Activated T-helper 1 cell treated with anti-CD3 and anti-CD28 coated beads, Interleukin-12 subunit alpha, Interleukin-12 subunit beta, Interleukin-2, Interleukin-4 antibody, amounts not matched to agents 30 ng/mL and 10 ng/mL and 1 ng/mL, durations not matched to agents 14 hours and 24 hours and 36 hours (primary cell): ENCODE measurements at regions not wholly inside any gene's neighbourhood (a gene's known extent, or its start where the extent isn't known, plus 50 kb on each side); places are given as distances from the start of the nearest gene placed in this dataset.

Source experiments
- DNase-seq: peaks from one replicate; pipeline ENCODE4 v3.0.0; 2021; ENCODE audit warnings: low spot score
- H3K27ac Mint-ChIP-seq: one replicate; pipeline ENCODE4 v1.8.0; 2021; ENCODE audit warnings: mild to moderate bottlenecking, mixed read lengths
- H3K27me3 Mint-ChIP-seq: one replicate; pipeline ENCODE4 v1.8.0; 2022; ENCODE audit warnings: mild to moderate bottlenecking, moderate library complexity, mixed read lengths; ENCODE audit not compliant: insufficient read depth
- H3K36me3 Mint-ChIP-seq: one replicate; pipeline ENCODE4 v1.8.0; 2021; ENCODE audit warnings: low read depth, mixed read lengths
- H3K4me1 Mint-ChIP-seq: one replicate; pipeline ENCODE4 v1.8.0; 2021; ENCODE audit warnings: low read depth, mixed read lengths
- H3K4me3 Mint-ChIP-seq: one replicate; pipeline ENCODE4 v1.8.0; 2021; ENCODE audit warnings: mild to moderate bottlenecking, moderate library complexity, mixed read lengths
- H3K9me3 Mint-ChIP-seq: one replicate; pipeline ENCODE4 v1.8.0; 2021; ENCODE audit warnings: mixed read lengths
- intact Hi-C: fragments of 100-400 bp; cut with micrococcal nuclease; formaldehyde crosslinking; loops from one replicate; pipeline ENCODE4 v1.15.1; 2024

GRCh38 chr15:62559381-62559733 is 394.3 kb upstream of the C2CD4B start:
- no peaks in the 10 kb centered on the region for H3K9me3 Mint-ChIP-seq
- H3K36me3 Mint-ChIP-seq = no peaks in the 10 kb centered on the region
- H3K27ac Mint-ChIP-seq = no peak overlapping the region
- H3K4me1 Mint-ChIP-seq = no peaks in the 10 kb centered on the region
- DNase-seq = no peak
- H3K4me3 Mint-ChIP-seq = no peak overlapping the region
- intact Hi-C loops = no loop called here
- no peaks in the 10 kb centered on the region for H3K27me3 Mint-ChIP-seq

DNA sequence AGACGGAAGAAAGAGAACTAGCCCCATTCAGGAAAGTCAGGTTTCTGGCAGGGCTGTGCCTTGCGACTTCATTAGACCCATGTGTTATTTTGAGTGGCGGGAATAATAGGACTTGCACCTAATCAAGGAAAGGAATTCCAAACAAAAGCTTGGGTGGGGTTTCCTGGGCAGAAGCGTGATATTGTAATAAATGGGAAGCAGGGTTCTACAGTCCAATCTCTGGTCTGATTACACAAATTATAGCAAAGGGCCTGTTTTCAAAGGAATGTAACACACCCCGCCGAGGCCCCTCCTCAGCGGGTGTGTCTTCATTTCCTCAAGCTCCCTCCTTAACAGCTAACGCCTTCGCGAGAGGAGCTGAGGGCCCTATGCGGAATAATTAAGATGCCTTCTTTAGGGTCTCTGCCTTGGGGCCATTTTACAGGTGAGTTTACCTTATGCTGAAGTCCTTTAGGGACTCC is 396.0 kb upstream of the C2CD4B start:
- Mint-ChIP-seq H3K4me1 (no peaks in the 10 kb centered on the region), H3K4me3 (no peak overlapping the region), H3K27ac (no peak overlapping the region), H3K36me3 (no peaks in the 10 kb centered on the region), H3K27me3 (no peaks in the 10 kb centered on the region), H3K9me3 (no peaks in the 10 kb centered on the region)
- intact Hi-C loops = no loop called here
- DNase-seq = no peak

GRCh38 chr15:62561571-62561970 is 396.5 kb upstream of the C2CD4B start:
- intact Hi-C loops = no loop called here

GRCh38 chr15:62564886-62565633 is 400.0 kb upstream of the C2CD4B start:
- Mint-ChIP-seq H3K4me1 (no peaks in the 10 kb centered on the region), H3K27ac (no peak overlapping the region), H3K27me3 (no peaks in the 10 kb centered on the region), H3K4me3 (no peak overlapping the region), H3K9me3 (no peaks in the 10 kb centered on the region), H3K36me3 (no peaks in the 10 kb centered on the region)
- intact Hi-C loops = no loop called here
- no peak for DNase-seq

More at GRCh38 chr15:62561571-62561970, 396.5 kb upstream of the C2CD4B start:
- DNase-seq = no peak
- no peaks in the 10 kb centered on the region for H3K9me3 Mint-ChIP-seq
- H3K4me3 Mint-ChIP-seq = no peak overlapping the region
- no peaks in the 10 kb centered on the region for H3K36me3 Mint-ChIP-seq
- H3K27ac Mint-ChIP-seq = no peak overlapping the region
- H3K27me3 Mint-ChIP-seq = no peaks in the 10 kb centered on the region
- no peaks in the 10 kb centered on the region for H3K4me1 Mint-ChIP-seq

DNA sequence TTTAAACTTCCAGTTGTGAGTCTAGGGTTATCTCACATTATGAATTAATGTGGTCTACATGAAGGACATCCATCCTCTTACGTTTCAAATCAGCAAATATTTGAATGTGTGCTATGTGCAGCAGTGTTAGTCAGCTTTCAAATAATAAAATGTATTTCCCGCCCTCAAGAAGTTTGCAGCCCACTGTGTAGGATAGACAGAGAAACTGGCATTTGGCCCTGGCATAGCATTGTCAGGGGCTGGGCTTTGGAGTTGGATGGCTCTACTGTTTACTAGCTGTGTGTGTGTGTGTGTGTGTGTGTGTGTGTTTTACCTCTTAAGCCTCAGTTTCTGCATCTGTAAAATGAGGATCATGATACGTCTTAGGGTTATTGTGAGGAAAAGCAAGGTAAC is 400.5 kb upstream of the C2CD4B start:
- Mint-ChIP-seq H3K9me3 (no peaks in the 10 kb centered on the region), H3K36me3 (no peaks in the 10 kb centered on the region)
- intact Hi-C loops = no loop called here

DNA sequence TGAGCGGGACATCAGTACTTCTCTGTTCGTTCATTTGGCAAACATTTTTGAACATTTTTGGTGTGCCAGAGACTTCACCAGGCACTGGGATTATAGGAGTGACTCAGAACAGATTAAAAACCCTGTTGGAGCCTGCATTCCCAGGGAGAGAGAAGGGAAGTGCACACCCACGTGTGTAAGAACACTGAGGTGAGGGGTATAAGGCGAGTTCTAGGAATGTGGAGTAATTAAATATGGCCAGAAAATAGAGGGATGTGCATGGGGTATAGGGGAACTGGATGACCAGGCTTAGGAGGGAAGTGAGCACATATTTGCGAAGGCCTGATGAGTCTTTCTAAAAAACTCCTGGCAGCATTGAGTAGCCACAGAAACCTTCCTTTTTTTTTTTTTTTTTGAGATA is 401.2 kb upstream of the C2CD4B start:
- H3K4me3 Mint-ChIP-seq = no peak overlapping the region
- H3K27ac Mint-ChIP-seq = no peak overlapping the region
- no peaks in the 10 kb centered on the region for H3K27me3 Mint-ChIP-seq
- no peaks in the 10 kb centered on the region for H3K9me3 Mint-ChIP-seq
- no peaks in the 10 kb centered on the region for H3K36me3 Mint-ChIP-seq
- no peaks in the 10 kb centered on the region for H3K4me1 Mint-ChIP-seq
- intact Hi-C loops = no loop called here
- no peak for DNase-seq

More for the DNA sequence above, 400.5 kb upstream of the C2CD4B start:
- H3K4me3 Mint-ChIP-seq = no peak overlapping the region
- no peak for DNase-seq
- H3K27ac Mint-ChIP-seq = no peak overlapping the region
- no peaks in the 10 kb centered on the region for H3K4me1 Mint-ChIP-seq
- H3K27me3 Mint-ChIP-seq = no peaks in the 10 kb centered on the region

GRCh38 chr15:62567501-62567900 is 402.4 kb upstream of the C2CD4B start:
- Mint-ChIP-seq H3K27ac (no peak overlapping the region), H3K4me3 (no peak overlapping the region), H3K4me1 (no peaks in the 10 kb centered on the region), H3K36me3 (no peaks in the 10 kb centered on the region), H3K27me3 (peaks cover 2% of the 10 kb centered on the region), H3K9me3 (no peaks in the 10 kb centered on the region)
- no peak for DNase-seq
- intact Hi-C loops = no loop called here

GRCh38 chr15:62568004-62568403 is 402.9 kb upstream of the C2CD4B start:
- Mint-ChIP-seq H3K4me3 (no peak overlapping the region), H3K9me3 (no peaks in the 10 kb centered on the region)
- DNase-seq = no peak

GRCh38 chr15:62568702-62569101 is 403.6 kb upstream of the C2CD4B start:
- intact Hi-C loops = no loop called here
- peaks cover 2% of the 10 kb centered on the region for H3K27me3 Mint-ChIP-seq
- H3K36me3 Mint-ChIP-seq = no peaks in the 10 kb centered on the region
- no peaks in the 10 kb centered on the region for H3K4me1 Mint-ChIP-seq
- H3K9me3 Mint-ChIP-seq = no peaks in the 10 kb centered on the region
- no peak for DNase-seq
- H3K27ac Mint-ChIP-seq = no peak overlapping the region
- no peak overlapping the region for H3K4me3 Mint-ChIP-seq

More at GRCh38 chr15:62568004-62568403, 402.9 kb upstream of the C2CD4B start:
- intact Hi-C loops = no loop called here
- peaks cover 2% of the 10 kb centered on the region for H3K27me3 Mint-ChIP-seq
- no peak overlapping the region for H3K27ac Mint-ChIP-seq
- H3K4me1 Mint-ChIP-seq = no peaks in the 10 kb centered on the region
- no peaks in the 10 kb centered on the region for H3K36me3 Mint-ChIP-seq

GRCh38 chr15:62569460-62570404 is 404.6 kb upstream of the C2CD4B start:
- intact Hi-C loops = no loop called here
- Mint-ChIP-seq H3K9me3 (no peaks in the 10 kb centered on the region), H3K4me3 (no peak overlapping the region), H3K4me1 (no peaks in the 10 kb centered on the region), H3K27me3 (peaks cover 2% of the 10 kb centered on the region), H3K27ac (no peak overlapping the region), H3K36me3 (no peaks in the 10 kb centered on the region)
- DNase-seq = no peak

- H3K4me3 Mint-ChIP-seq = no peak overlapping the region
- no peaks in the 10 kb centered on the region for H3K9me3 Mint-ChIP-seq
- H3K4me1 Mint-ChIP-seq = no peaks in the 10 kb centered on the region
- H3K36me3 Mint-ChIP-seq = no peaks in the 10 kb centered on the region
- H3K27ac Mint-ChIP-seq = no peak overlapping the region
- no peak for DNase-seq
- peaks cover 2% of the 10 kb centered on the region for H3K27me3 Mint-ChIP-seq
- intact Hi-C loops = no loop called here
These were observed 405.3 kb upstream of the C2CD4B start for GRCh38 chr15:62570405-62570783.

DNA sequence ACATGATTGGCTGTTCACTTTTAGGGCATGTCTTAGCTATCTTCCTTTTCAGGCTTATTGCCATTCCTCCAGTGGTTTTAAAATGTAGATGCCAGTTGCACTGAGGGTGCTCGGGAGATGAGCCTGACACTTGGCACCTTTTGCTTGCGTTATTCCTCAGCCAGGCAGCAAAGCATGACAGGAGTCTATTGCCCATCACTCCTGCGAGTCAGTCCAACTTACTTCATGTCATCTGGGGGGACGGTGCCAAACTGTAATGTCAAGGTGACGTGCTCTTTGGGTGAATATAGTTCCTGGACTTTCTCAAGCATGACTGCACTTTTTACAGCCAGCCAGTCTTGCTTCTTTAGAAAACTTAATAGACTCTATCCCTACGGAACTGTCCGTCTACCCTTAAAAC is 406.0 kb upstream of the C2CD4B start:
- no peak overlapping the region for H3K4me3 Mint-ChIP-seq
- no peak for DNase-seq
- intact Hi-C loops = no loop called here
- H3K9me3 Mint-ChIP-seq = no peaks in the 10 kb centered on the region
- H3K36me3 Mint-ChIP-seq = no peaks in the 10 kb centered on the region
- no peaks in the 10 kb centered on the region for H3K4me1 Mint-ChIP-seq
- H3K27ac Mint-ChIP-seq = no peak overlapping the region
- H3K27me3 Mint-ChIP-seq = peaks cover 2% of the 10 kb centered on the region

- no peaks in the 10 kb centered on the region for H3K4me1 Mint-ChIP-seq
- H3K9me3 Mint-ChIP-seq = no peaks in the 10 kb centered on the region
- no peaks in the 10 kb centered on the region for H3K36me3 Mint-ChIP-seq
- no peak for DNase-seq
- no peak overlapping the region for H3K27ac Mint-ChIP-seq
- no peak overlapping the region for H3K4me3 Mint-ChIP-seq
- intact Hi-C loops = no loop called here
- H3K27me3 Mint-ChIP-seq = peaks cover 2% of the 10 kb centered on the region
These were observed 407.7 kb upstream of the C2CD4B start for GRCh38 chr15:62572797-62573196.
